WTC11 (cell line): ENCODE measurements at regions not wholly inside any gene's neighbourhood (a gene's known extent, or its start where the extent isn't known, plus 50 kb on each side); places are given as distances from the start of the nearest gene placed in this dataset.

Experiments
- ATAC-seq: fragments of 200-7000 bp; cut with Tn5 transposase; 2 replicates; pipeline ENCODE4 v1.10.0; 2021; ENCODE audit warnings: mild to moderate bottlenecking, moderate library complexity
- CTCF ChIA-PET: fragments of 300-600 bp; sonication (Branson Sonifier 250); formaldehyde crosslinking; loops from one replicate; lab custom pipeline; 2021; ENCODE audit warnings: antibody characterized with exemption; lab: Charles Lee
- POLR2A ChIA-PET: fragments of 350-600 bp; sonication (Branson Sonifier 250); formaldehyde crosslinking; loops from one replicate; lab custom pipeline; 2021; ENCODE audit warnings: antibody characterized with exemption; lab: Charles Lee
- DNase-seq: peaks from one replicate; pipeline ENCODE4 v3.0.0; 2021; ENCODE audit warnings: low spot score
- H3K27ac Mint-ChIP-seq: 2 replicates; pipeline ENCODE4 v1.8.0; 2021; ENCODE audit warnings: mixed read lengths
- H3K27me3 Mint-ChIP-seq: 2 replicates; pipeline ENCODE4 v1.8.0; 2021; ENCODE audit warnings: low read depth, mild to moderate bottlenecking, moderate library complexity, mixed read lengths
- H3K36me3 Mint-ChIP-seq: 2 replicates; pipeline ENCODE4 v1.8.0; 2021; ENCODE audit warnings: mixed read lengths
- H3K4me1 Mint-ChIP-seq: 2 replicates; pipeline ENCODE4 v1.8.0; 2022; ENCODE audit warnings: mixed read lengths
- H3K4me3 Mint-ChIP-seq: 2 replicates; pipeline ENCODE4 v1.8.0; 2021; ENCODE audit warnings: mild to moderate bottlenecking, moderate library complexity, mixed read lengths
- H3K9me3 Mint-ChIP-seq: 2 replicates; pipeline ENCODE4 v1.8.0; 2021; ENCODE audit warnings: mixed read lengths
- ARID4B ChIP-seq: sonication (generic); formaldehyde crosslinking; IDR thresholded peaks from 2 replicates; pipeline ENCODE4 v1.8.0; 2023; ENCODE audit warnings: missing genetic modification reagents, mild to moderate bottlenecking, borderline replicate concordance
- ATF1 ChIP-seq: sonication (generic); formaldehyde crosslinking; IDR thresholded peaks from 2 replicates; pipeline ENCODE4 v1.8.1; 2023; ENCODE audit warnings: mild to moderate bottlenecking, moderate library complexity, missing genetic modification reagents
- CREM ChIP-seq: sonication (generic); formaldehyde crosslinking; IDR thresholded peaks from 2 replicates; pipeline ENCODE4 v1.8.1; 2022; ENCODE audit warnings: mild to moderate bottlenecking, missing genetic modification reagents, moderate library complexity
- GTF2I ChIP-seq: fragments of 250-450 bp; sonication (Bioruptor Pico); conservative IDR thresholded peaks from 2 replicates; pipeline ENCODE4 v1.4.0; 2021; ENCODE audit warnings: mild to moderate bottlenecking
- HMGXB4 ChIP-seq: sonication (generic); formaldehyde crosslinking; IDR thresholded peaks from 2 replicates; pipeline ENCODE4 v1.8.1; 2023; ENCODE audit warnings: mild to moderate bottlenecking, moderate library complexity, missing genetic modification reagents
- NFATC4 ChIP-seq: fragments of 250-450 bp; sonication (Bioruptor Pico); IDR thresholded peaks from 2 replicates; pipeline ENCODE4 v1.9.0; 2021; ENCODE audit warnings: mild to moderate bottlenecking
- NR1H2 ChIP-seq: sonication (generic); formaldehyde crosslinking; IDR thresholded peaks from 2 replicates; pipeline ENCODE4 v1.9.0; 2021; ENCODE audit warnings: mild to moderate bottlenecking, moderate library complexity, missing genetic modification reagents
- RELA ChIP-seq: sonication (generic); formaldehyde crosslinking; IDR thresholded peaks from 2 replicates; pipeline ENCODE4 v1.8.1; 2022; ENCODE audit warnings: missing genetic modification reagents, mild to moderate bottlenecking, borderline replicate concordance
- SMAD3 ChIP-seq: sonication (generic); formaldehyde crosslinking; IDR thresholded peaks from 2 replicates; pipeline ENCODE4 v1.8.0; 2022; ENCODE audit warnings: missing genetic modification reagents, mild to moderate bottlenecking, borderline replicate concordance
- SP1 ChIP-seq: sonication (generic); formaldehyde crosslinking; conservative IDR thresholded peaks from 2 replicates; pipeline ENCODE4 v1.8.1; 2022; ENCODE audit warnings: missing genetic modification reagents
- TEAD4 ChIP-seq: sonication (generic); formaldehyde crosslinking; IDR thresholded peaks from 2 replicates; pipeline ENCODE4 v1.8.0; 2022; ENCODE audit warnings: mild to moderate bottlenecking, missing genetic modification reagents
- TP53 ChIP-seq: sonication (generic); formaldehyde crosslinking; IDR thresholded peaks from 2 replicates; pipeline ENCODE4 v1.8.1; 2023; ENCODE audit warnings: mild to moderate bottlenecking, missing genetic modification reagents
- USF1 ChIP-seq: sonication (generic); formaldehyde crosslinking; IDR thresholded peaks from 2 replicates; pipeline ENCODE4 v1.8.0; 2022; ENCODE audit warnings: mild to moderate bottlenecking, missing genetic modification reagents
- ZBTB21 ChIP-seq: sonication (generic); formaldehyde crosslinking; IDR thresholded peaks from 2 replicates; pipeline ENCODE4 v1.8.1; 2023; ENCODE audit warnings: mild to moderate bottlenecking, missing genetic modification reagents, borderline replicate concordance
- ZNF121 ChIP-seq: sonication (generic); formaldehyde crosslinking; IDR thresholded peaks from 2 replicates; pipeline ENCODE4 v1.8.0; 2023; ENCODE audit warnings: missing genetic modification reagents
- ZNF138 ChIP-seq: sonication (generic); formaldehyde crosslinking; conservative IDR thresholded peaks from 2 replicates; pipeline ENCODE4 v1.8.1; 2022; ENCODE audit warnings: mild to moderate bottlenecking, moderate library complexity, missing genetic modification reagents
- TF ChIP-seq, protein P1 (sequence below): sonication (generic); formaldehyde crosslinking; IDR thresholded peaks from 2 replicates; pipeline ENCODE4 v1.8.1; 2022; ENCODE audit warnings: mild to moderate bottlenecking, missing genetic modification reagents, moderate library complexity, borderline replicate concordance
- TF ChIP-seq, protein P2 (sequence below): fragments of 250-450 bp; sonication (Bioruptor Pico); IDR thresholded peaks from 2 replicates; pipeline ENCODE4 v1.9.0; 2021; ENCODE audit warnings: mild to moderate bottlenecking
- TF ChIP-seq, protein P3 (sequence below): fragments of 250-450 bp; sonication (Bioruptor Pico); IDR thresholded peaks from 2 replicates; pipeline ENCODE4 v1.8.0; 2021; ENCODE audit warnings: mild to moderate bottlenecking

DNA sequence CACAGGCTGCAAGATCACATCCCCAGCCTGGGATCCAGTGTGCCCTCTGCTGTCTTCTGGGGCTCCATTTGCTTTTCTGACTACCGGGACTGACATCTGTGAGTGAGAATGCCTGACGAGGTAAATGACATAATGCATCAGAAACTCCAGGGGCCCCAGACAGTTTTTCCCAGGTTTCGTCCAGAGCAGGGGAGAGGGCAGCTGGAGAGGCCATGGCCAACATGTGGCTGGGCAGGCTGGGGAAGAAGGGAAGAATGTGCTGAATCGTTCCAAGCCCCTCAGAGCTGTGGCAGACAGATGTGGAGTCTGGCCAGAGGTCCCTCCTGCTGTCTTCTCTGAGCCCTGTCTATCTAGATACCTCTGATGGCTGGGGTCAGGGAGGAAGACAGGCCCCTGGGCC, 163.9 kb downstream of the TRIM29 start (continued):
- no peak for TF ChIP-seq ARID4B
- TF ChIP-seq GTF2I (CRISPR knock-in tag), result no peak
- no peak for TF ChIP-seq NR1H2 (CRISPR knock-in tag)
- TF ChIP-seq, protein P1, sequence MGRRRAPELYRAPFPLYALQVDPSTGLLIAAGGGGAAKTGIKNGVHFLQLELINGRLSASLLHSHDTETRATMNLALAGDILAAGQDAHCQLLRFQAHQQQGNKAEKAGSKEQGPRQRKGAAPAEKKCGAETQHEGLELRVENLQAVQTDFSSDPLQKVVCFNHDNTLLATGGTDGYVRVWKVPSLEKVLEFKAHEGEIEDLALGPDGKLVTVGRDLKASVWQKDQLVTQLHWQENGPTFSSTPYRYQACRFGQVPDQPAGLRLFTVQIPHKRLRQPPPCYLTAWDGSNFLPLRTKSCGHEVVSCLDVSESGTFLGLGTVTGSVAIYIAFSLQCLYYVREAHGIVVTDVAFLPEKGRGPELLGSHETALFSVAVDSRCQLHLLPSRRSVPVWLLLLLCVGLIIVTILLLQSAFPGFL (CRISPR knock-in tag), result no peak

GRCh38 chr11:119972281-119972680, 165.6 kb downstream of the TRIM29 start:
- Mint-ChIP-seq H3K36me3 (no peaks in the 10 kb centered on the region), H3K4me1 (peaks cover 18% of the 10 kb centered on the region), H3K27me3 (peaks cover 13% of the 10 kb centered on the region), H3K9me3 (0 out of 2 replicates have a peak, but pooled peaks cover 3% of the 10 kb centered on the region), H3K4me3 (no peak overlapping the region), H3K27ac (no peak overlapping the region)
- ChIA-PET POLR2A (no interaction called here), CTCF (no interaction called here)
- ATAC-seq (no peak), DNase-seq (no peak)
- TF ChIP-seq TEAD4 (CRISPR knock-in tag) (no peak), ZNF138 (no peak), SMAD3 (CRISPR knock-in tag) (no peak), TP53 (no peak), NFATC4 (CRISPR knock-in tag) (no peak), NR1H2 (CRISPR knock-in tag) (no peak), RELA (no peak), CREM (CRISPR knock-in tag) (no peak), ATF1 (CRISPR knock-in tag) (no peak), ZBTB21 (CRISPR knock-in tag) (no peak)
- TF ChIP-seq, protein P1 (CRISPR knock-in tag), result no peak
- TF ChIP-seq, protein P2, sequence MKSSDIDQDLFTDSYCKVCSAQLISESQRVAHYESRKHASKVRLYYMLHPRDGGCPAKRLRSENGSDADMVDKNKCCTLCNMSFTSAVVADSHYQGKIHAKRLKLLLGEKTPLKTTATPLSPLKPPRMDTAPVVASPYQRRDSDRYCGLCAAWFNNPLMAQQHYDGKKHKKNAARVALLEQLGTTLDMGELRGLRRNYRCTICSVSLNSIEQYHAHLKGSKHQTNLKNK (CRISPR knock-in tag), result no peak
- TF ChIP-seq, protein P3, sequence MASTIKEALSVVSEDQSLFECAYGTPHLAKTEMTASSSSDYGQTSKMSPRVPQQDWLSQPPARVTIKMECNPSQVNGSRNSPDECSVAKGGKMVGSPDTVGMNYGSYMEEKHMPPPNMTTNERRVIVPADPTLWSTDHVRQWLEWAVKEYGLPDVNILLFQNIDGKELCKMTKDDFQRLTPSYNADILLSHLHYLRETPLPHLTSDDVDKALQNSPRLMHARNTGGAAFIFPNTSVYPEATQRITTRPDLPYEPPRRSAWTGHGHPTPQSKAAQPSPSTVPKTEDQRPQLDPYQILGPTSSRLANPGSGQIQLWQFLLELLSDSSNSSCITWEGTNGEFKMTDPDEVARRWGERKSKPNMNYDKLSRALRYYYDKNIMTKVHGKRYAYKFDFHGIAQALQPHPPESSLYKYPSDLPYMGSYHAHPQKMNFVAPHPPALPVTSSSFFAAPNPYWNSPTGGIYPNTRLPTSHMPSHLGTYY (CRISPR knock-in tag), result no peak

- no peak for DNase-seq
- ChIA-PET POLR2A (no interaction called here), CTCF (no interaction called here)
- no peak overlapping the region for H3K27ac Mint-ChIP-seq
- H3K9me3 Mint-ChIP-seq, result 0 out of 2 replicates have a peak, but pooled peaks cover 3% of the 10 kb centered on the region
- H3K4me3 Mint-ChIP-seq, result no peak overlapping the region
- peaks cover 16% of the 10 kb centered on the region for H3K4me1 Mint-ChIP-seq
- TF ChIP-seq USF1 (CRISPR knock-in tag) (no peak), ZNF121 (CRISPR knock-in tag) (no peak), HMGXB4 (CRISPR knock-in tag) (no peak), SP1 (CRISPR knock-in tag) (no peak)
- no peaks in the 10 kb centered on the region for H3K36me3 Mint-ChIP-seq
- peaks cover 9% of the 10 kb centered on the region for H3K27me3 Mint-ChIP-seq
- no peak for ATAC-seq
Observed at GRCh38 chr11:119970555-119971304, 167.2 kb downstream of the TRIM29 start.
